ENCODE measurements at regions not wholly inside any gene's neighbourhood (a gene's known extent, or its start where the extent isn't known, plus 50 kb on each side); places are given as distances from the start of the nearest gene placed in this dataset.
A peak's percentile ranks its signal among the peaks of the same experiment; 100 is the strongest.

DNA sequence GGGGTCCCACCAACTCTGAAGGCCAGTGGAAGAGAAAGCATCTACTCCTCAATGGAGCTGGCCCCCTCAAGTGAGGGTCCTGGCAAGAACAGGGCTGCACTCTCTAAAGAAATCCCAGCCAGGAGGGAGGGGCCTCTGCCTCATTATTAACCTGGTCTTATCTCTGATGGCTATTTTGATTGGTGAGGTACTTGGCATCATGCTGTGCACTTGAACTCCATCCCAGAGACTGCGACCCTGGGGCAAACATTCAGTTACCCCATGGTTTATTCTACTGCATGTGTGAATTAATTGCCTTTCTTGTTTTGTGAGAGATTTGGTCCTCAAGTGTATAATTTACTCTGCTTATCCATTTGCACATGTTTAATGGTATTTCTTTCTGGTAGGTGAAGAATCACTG lies 55.0 kb upstream of the ETV3 start:
- Mint-ChIP-seq H3K4me3 (no peak overlapping the region), H3K4me1 (peaks cover 11% of the 10 kb centered on the region), H3K36me3 (ENCODE audit: low read depth) (no peaks in the 10 kb centered on the region), H3K27me3 (ENCODE audit: low read depth, poor library complexity) (peaks cover 7% of the 10 kb centered on the region), H3K27ac (no peak overlapping the region), H3K9me3 (no peaks in the 10 kb centered on the region)
- no peak for DNase-seq
- TF ChIP-seq, protein P1, sequence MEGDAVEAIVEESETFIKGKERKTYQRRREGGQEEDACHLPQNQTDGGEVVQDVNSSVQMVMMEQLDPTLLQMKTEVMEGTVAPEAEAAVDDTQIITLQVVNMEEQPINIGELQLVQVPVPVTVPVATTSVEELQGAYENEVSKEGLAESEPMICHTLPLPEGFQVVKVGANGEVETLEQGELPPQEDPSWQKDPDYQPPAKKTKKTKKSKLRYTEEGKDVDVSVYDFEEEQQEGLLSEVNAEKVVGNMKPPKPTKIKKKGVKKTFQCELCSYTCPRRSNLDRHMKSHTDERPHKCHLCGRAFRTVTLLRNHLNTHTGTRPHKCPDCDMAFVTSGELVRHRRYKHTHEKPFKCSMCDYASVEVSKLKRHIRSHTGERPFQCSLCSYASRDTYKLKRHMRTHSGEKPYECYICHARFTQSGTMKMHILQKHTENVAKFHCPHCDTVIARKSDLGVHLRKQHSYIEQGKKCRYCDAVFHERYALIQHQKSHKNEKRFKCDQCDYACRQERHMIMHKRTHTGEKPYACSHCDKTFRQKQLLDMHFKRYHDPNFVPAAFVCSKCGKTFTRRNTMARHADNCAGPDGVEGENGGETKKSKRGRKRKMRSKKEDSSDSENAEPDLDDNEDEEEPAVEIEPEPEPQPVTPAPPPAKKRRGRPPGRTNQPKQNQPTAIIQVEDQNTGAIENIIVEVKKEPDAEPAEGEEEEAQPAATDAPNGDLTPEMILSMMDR (IDR thresholded peaks at IDR 0.05), result no peak

DNA sequence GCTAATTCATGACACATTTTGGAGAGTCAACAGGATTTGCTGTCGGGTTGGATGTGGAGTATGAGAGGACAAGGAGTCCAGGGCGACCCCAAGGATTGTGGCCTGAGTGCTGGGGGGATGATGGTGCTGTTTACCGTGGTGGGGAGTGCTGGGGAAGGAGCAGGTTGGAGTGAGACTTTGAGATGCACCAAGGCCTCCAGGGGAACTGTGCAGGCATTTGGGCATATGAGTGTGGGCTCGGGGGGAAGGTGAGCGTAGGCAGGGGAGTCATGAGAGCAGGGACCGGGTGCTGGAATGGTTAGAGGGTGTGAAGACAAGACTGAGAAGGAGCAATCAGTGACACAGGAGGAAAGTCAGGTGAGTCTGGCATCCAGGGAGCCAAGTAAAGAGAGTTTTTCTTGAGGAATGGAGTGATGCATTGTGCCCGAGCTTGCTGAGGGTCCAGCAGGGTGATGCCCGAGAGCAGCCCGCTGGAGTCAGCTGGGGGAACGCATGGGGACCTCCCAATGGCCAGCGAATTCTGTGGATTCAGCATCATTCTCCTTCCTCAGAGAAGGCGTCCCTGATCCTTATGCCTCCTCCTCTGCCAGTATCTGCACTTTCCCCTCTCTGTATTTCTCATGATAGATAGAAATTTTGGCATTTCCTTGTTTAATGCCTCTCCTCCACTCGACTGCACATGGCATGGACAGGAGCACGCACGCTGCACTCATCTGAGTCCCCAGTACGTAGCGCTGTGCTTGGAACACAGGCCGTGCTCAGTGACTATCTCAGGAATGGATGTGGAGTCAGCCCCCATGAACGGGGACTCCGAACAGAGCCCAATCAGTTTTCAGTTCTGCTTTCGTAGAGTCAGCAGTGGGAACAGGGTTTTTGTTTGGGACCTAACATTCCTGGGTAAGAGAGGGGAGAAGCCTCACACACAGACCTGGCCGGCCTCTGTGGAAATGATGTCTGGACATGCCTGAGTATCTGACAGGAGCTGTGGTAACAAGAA lies 52.1 kb upstream of the ETV3 start:
- no peak overlapping the region for H3K4me3 Mint-ChIP-seq
- TF ChIP-seq, protein P1 (IDR thresholded peaks at IDR 0.05), result no peak
- H3K36me3 Mint-ChIP-seq (ENCODE audit: low read depth), result no peaks in the 10 kb centered on the region
- no peak for DNase-seq
- H3K27ac Mint-ChIP-seq, result peak overlapping the region; percentile 57
- H3K4me1 Mint-ChIP-seq, result peaks cover 5% of the 10 kb centered on the region
- H3K9me3 Mint-ChIP-seq, result no peaks in the 10 kb centered on the region
- peaks cover 7% of the 10 kb centered on the region for H3K27me3 Mint-ChIP-seq (ENCODE audit: low read depth, poor library complexity)

DNA sequence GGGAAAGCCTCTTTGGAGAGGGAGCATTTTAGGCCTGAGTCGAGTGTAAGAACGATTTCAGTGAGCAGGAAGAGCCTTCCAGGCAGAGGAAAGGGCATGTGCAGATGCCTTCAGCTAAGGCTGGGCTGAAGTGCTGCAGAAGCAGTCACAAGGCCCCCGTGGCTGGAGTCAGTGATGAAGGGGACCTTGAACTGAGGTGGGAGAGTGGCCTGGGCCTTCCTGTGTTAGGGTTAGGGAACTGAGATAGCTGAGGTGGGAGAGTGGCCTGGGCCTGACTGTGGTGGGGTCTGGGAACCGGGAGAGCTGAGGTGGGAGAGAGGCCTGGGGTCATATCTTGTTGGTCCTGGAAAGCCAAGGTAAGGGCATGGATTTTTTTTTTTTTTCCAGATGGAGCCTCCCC lies 50.9 kb upstream of the ETV3 start:
- peaks cover 10% of the 10 kb centered on the region for H3K27me3 Mint-ChIP-seq (ENCODE audit: low read depth, poor library complexity)
- no peak overlapping the region for H3K27ac Mint-ChIP-seq
- H3K36me3 Mint-ChIP-seq (ENCODE audit: low read depth), result no peaks in the 10 kb centered on the region

More for the DNA sequence above, 50.9 kb upstream of the ETV3 start:
- DNase-seq, result no peak
- H3K4me3 Mint-ChIP-seq, result no peak overlapping the region
- TF ChIP-seq, protein P1 (IDR thresholded peaks at IDR 0.05), result no peak
- no peaks in the 10 kb centered on the region for H3K9me3 Mint-ChIP-seq
- peaks cover 5% of the 10 kb centered on the region for H3K4me1 Mint-ChIP-seq
